ENCODE measurements at regions not wholly inside any gene's neighbourhood (a gene's known extent, or its start where the extent isn't known, plus 50 kb on each side); places are given as distances from the start of the nearest gene placed in this dataset.
"Not testable (repeated sequence)": the region's sequence is repeated elsewhere in the genome, so short reads cannot be mapped to it uniquely, and the experiment has no call there.

- DNase-seq: not testable (repeated sequence)
Measured at GRCh38 chr6:158881884-158882283, 62.7 kb upstream of the EZR start.

GRCh38 chr6:158881276-158881675, 62.1 kb upstream of the EZR start:
- not testable (repeated sequence) for DNase-seq

DNA sequence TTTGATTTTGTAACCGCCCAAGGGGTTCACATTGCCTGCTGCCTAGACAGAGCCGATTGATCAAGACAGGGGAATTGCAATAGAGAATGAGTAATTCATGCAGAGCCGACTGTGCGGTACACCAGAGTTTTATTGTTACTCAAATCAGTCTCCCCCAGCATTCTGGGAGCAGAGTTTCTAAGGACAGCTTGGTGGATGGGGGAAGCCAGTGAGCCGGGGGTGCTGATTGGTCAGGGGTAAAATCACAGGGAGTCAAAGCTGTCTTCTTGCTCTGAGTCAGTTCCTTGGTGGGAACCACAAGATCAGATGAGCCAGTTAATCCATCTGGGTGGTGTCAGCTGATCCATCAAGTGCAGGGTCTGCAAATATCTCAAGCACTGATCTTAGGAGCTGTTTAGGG, 60.0 kb upstream of the EZR start:
- no peak for DNase-seq

DNA sequence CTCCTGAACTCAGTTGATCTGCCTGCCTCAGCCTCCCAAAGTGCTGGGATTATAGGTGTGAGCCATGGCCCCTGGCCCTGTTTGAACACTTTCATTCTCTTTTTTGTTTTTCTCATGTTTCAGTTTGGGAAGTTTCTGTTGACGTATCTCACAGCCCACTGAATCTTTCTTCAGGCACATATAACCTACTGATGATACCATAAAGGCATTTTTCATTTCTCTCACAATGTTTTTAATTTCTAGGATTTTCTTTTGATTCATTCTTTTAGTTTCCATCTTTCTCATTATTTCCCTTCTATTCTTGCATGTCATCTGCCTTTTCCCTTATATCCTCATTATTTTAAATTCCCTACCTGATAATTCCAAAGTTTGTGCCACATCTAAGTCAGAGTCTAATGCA, 58.5 kb upstream of the EZR start:
- no peak for DNase-seq

DNA sequence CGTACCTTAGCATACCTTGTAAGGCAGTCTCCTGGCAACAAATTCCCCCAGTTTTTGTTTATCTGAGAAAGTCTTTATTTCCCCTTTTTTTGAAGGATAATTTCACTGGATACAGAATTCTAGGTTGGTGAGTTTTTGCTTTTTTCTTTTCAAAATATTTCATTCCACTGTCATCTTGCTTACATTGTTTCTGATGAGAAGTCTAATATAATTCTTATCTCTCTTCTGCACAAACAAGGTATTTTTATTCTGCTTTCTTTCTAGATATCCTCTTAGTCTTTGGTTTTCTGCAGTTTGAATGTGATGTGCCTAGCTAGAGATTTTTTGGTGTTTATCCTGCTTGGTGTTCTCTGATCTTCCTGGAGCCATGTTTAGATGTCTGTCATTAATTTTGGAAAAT, 57.7 kb upstream of the EZR start:
- DNase-seq: no peak

- DNase-seq: no peak
Measured at GRCh38 chr6:158870649-158870957, 51.4 kb upstream of the EZR start.

- peak; percentile 78 for DNase-seq
Measured at GRCh38 chr6:158869826-158870648, 50.9 kb upstream of the EZR start.

GRCh38 chr6:158868890-158869825, 50.0 kb upstream of the EZR start:
- DNase-seq: peak; percentile 78
